T-helper 1 cell treated with Interleukin-12 subunit alpha and Interleukin-12 subunit beta and Interleukin-4 antibody, amounts not matched to agents 30 ng/mL and 1 ng/mL, for 36 hours (primary cell): ENCODE measurements at regions not wholly inside any gene's neighbourhood (a gene's known extent, or its start where the extent isn't known, plus 50 kb on each side); places are given as distances from the start of the nearest gene placed in this dataset.
"Not testable (repeated sequence)": the region's sequence is repeated elsewhere in the genome, so short reads cannot be mapped to it uniquely, and the experiment has no call there.

Source experiments
- intact Hi-C: fragments of 100-400 bp; cut with micrococcal nuclease; formaldehyde crosslinking; loops from one replicate; pipeline ENCODE4 v1.15.1; 2024

DNA sequence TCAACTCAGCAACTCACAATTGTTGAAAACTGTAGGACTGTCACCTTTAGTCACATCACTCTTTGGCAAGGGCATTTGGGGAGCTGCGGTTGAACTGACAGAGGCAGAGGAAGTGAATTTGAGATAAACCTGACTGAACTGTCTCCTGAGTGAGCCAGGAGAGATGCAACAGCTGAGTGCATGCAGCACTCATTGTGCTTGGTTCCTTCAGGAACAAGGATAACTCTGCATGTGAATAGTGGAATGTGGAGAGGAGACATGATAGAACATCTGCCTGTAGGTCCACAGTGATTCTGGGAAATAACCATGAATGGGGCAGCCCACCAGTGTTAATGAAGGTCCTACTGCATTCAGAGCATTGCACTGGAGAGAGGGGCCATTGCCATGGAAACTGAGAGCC lies 494.7 kb downstream of the STK39 start:
- intact Hi-C loops, result loop anchor here (10.0 kb wide), 1 partner anchor 362 kb away; no protein-coding TSS in a partner anchor

DNA sequence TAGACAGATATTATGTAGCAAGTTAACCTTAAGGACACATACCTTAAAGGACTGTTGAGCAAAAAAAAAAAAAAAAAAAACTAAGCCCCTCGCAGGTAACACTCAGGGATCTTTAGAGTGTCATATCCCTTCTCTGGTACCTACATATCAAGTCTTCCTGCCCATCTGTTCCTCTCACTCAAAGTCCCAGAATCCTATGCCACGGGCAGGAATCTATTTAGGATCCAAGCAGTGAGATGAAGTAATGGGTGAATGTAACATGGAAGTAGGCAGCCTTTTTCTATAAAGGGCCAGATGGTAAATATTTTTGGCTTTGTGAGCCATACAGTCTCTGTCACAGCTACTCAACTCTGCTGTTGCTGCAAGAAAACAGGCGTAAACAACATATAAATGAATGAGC lies 496.7 kb downstream of the STK39 start:
- intact Hi-C loops, result loop anchor here (10.0 kb wide), 1 partner anchor 364 kb away; no protein-coding TSS in a partner anchor

DNA sequence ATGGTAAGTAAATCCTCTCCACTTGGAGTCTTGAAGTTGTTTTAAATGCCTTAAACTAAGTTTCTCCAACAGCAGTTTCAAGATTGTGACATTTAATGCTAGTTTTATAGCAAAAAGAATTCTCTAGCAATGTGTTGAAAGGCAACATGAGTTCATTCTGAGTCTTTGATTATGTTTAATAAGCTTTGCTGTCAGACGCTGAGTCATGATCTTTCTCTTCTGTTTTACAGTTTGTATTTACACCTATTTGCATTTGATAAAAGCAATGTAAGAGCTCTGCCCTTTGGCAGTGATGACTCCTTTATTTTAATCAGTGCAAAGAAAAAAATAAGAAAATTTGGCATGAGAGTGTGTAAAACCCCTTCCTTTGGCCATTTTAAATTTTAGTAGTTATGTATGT lies 497.7 kb downstream of the STK39 start:
- intact Hi-C loops, result loop anchor here (10.0 kb wide), 1 partner anchor 365 kb away; no protein-coding TSS in a partner anchor

DNA sequence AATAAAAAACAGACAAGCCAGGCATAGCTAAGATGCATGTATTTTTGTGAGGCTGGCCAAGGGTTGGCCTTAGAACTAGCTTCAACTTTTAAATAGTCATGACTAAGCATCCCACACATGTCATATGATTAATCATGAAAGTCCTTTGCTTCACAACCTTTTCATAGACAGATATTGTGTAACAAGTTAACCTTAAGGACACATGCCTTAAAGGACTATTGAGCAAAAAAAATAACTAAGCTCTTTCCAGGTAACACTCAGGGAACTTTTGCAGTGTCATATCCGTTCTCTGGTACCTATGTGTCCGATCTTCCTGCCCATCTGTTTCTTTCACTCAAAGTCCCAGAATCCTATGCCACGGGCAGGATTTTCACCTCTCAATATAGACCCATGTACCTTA lies 498.4 kb downstream of the STK39 start:
- intact Hi-C loops, result no loop called here

DNA sequence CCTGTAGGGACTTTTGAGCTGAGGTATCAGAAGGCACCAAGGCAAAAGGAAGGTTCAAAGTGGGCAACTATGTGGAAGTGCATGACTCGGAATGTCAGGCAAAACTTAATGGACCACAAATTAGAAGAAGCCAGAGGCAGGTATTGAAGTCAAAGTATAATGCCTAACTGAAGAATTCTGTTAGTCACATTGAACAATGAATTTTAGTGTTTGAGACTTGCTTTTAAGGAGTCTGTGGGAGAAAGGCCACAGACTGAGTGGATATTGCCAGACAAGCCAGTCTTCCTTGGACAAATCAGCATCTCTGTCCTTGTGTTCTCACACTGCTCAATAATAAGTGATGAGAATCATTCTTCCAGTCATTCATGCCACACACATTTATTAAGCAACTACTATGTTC lies 498.9 kb downstream of the STK39 start:
- intact Hi-C loops, result no loop called here

DNA sequence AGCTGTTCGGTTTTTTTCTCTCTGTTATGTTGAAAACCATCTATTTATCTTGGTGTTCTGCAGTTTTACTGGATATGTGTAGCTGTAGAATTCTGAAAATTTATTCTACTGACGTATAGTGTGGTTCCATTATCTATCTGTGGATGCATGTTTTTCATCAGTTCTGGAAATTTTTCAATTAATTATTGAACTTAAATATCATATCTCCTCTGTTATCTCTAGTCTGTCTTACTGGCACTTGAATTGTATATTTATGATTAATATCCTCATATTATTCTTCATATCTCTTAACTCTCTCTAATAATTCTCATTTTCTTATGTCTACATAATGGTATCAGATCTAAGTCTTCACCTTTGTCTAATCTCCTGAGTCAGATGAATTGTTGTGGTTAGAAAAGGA lies 501.7 kb downstream of the STK39 start:
- intact Hi-C loops, result no loop called here

DNA sequence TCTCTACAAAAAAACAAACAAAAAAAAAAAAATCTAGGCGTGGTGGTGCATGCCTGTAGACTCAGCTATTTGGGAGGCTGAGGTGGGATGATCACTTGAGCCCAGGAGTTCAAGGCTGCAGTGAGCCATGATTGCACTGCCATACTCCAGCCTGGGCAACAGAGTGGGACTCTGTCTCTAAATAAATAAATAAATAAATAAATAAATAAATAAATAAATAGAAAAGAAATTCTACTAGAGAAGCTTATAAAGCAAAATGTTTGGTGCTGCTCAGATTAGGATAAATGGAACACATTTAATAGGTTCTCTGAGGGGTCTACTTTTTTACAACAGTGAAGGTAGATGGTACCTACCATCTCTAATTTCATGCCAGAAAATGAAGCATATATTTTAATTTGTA lies 507.5 kb downstream of the STK39 start:
- intact Hi-C loops, result not testable (repeated sequence)

DNA sequence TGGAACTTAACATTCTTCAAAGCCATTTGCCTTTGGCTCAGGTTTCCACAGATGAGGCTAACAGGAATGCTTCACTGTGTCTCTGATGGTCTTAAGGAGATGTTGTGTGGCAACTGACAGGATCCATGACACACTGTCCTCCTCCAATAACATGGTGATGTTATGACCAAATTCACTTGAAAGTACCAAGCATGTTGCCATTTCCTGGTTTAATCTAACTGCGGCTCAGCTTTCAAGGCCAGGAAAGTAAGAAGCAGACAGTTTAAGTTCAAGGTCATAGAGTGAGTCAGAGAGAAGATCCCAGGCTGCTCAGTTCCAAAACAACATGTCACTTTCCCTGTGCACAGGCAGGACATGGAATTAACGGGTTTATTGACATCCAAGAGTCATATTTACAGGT lies 513.6 kb downstream of the STK39 start:
- intact Hi-C loops, result no loop called here

DNA sequence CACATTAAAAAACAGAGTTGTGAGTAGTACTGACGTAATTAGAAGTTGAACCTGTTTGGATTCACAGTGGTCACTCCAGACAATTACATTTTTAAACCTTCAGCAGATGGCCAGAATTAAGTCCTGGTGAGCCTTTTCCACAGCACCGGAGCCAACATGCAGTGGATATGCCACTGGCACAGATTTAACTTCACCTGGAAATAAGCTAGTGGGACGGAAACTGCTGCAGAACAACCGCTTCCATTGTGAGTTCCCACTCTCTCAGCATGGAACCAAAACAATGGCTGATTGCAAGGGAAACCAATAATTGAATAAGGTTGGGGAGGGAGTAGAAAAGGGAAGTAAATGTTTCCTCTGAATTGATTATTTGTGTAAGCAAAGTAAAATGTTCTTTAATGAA lies 515.1 kb downstream of the STK39 start:
- intact Hi-C loops, result no loop called here

DNA sequence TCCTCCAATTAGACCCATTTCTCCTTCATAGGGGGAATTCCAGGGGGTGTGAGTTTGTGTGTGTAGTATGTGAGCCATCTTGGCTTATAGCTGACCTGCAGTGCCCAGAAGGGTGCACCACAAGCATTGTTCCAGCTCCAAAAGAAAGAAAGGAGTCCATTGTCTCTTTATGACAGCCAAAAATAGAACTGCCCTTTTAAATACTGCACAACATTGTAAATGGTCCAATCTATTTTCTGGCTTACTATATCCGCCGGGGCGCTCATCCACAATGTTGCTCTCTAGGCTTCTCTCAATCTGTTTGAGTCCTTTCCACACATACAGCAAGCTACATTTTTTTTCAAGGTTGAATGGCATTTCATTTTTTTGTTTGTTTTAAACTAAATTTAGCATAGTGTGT lies 517.5 kb downstream of the STK39 start:
- intact Hi-C loops, result no loop called here

DNA sequence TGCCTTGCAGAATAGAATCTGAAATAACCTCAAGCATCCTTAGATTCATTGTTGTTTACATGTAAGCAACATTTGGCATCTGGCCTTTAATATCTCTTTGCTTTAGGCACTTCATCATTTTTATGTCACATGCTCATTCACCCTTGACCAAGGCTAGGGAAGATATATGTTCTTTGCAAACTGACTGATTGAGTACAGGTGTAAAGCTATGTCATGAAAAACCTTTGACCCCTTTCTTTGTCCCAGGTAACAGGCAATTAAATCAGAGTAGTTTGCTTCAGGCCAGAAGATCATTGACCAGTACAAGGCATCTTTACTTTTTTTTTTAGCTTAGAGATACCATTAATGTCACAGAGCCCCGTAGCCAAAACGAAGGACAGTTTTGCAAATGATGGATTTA lies 520.6 kb downstream of the STK39 start:
- intact Hi-C loops, result no loop called here

DNA sequence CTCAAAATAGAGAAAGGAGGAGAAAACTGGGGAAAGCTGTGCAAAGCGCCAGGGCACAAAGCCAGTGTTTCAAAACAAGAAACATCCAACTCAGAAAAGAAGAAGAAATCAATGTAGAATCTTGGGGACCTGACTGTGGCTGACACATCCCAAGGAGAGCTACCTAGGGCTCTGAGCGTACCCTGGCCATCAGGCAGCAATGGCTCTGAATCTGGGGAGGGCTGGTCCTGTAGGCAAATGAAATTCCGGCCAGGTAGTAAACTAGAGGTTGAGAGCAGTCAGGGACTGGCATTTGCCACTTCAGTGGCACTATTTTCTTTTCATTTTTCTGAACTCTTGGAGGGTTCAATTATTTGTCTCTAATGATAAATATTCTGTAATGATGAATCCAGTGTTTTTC lies 525.8 kb downstream of the STK39 start:
- intact Hi-C loops, result no loop called here

DNA sequence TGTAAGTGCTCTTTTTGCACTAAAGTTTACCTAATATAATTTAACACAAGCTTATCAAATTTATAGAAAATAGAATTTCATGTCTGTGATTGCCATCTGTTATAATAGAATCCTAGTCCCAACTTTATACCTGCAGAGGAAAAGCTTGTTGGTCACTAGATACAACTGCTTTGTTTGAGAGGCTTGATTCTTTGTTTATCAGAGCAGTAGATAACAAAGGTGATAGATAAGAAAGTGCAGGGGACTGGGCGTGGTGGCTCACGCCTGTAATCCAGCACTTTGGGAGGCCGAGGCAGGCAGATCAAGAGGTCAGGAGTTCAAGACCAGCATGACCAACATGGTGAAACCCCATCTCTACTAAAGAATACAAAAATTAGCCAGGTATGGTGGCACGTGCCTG lies 528.0 kb downstream of the STK39 start:
- intact Hi-C loops, result no loop called here

DNA sequence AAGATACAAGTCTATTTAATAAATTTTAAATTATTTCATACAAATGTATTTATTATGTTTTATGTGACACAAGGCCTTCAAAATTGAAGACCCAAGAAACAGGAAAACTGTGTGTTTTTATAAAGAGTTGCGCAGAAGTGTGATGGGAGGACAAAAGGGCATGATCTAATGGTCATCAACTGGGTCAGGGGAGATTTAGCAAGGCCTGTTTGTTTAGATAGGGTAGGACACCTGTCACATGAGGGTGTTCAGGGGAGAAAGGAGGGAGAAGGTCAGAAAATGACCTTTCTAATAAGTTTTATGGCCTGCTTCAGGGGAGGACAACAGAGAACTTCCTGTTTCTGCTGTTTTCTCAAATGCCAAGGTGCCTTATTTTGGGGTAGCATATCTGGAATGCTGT lies 528.8 kb downstream of the STK39 start:
- intact Hi-C loops, result no loop called here

DNA sequence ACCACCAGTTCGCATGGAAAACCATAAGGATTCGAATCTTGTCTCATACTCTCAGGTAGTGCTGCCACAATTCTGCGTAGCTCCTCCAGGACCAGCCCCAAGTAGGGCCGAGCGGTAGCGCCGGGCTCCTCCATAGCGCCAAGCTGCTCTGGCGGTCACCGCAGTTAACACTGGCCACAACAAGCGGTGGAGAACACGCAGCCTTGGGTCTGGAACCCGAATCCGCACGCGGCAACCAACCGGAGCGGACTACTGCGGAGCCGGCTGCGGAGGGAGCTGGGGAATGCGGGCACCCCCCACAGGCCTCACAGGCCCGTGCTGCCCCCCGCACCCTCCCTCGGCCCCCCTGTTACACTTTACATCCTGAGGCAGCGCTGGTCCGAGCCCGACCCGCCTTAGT lies 531.5 kb downstream of the STK39 start:
- intact Hi-C loops, result no loop called here

DNA sequence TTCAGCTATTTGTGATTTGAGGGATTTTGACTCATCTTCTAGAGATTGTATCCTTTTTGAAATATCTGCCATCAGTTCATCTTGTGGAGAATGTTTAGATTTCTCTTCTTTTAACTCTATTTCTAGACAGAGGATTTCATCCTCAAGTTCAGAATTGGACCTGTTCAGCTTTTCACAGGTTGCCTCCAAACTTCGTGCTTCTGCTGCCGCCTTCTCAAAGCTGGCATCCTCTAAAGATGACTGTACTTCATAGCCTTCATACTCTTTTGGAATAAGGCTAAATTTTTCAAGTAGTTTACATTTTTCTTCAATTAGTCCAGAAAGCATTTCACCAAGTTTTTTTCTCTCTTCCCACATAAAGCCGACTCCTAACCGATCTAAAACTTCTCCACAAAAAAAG lies 531.9 kb downstream of the STK39 start:
- intact Hi-C loops, result not testable (repeated sequence)

DNA sequence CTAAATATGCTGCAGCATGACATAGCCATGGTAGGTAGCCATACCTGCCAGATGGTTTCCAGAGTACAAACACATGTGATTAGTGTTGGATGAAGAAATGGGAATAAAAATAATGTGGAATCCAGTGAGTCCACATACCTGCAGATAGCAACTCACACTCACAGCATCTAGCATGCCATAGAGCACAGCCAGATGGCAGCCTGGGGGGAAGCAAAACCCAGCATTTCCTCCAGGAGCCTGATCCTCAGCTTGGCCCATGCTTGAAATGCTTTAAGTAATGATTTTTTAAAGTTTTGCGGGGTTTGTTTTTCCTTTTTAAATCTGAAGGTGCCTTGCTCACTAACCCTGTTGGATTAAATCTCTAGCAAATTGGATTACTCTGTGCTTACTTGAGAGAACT lies 535.1 kb downstream of the STK39 start:
- intact Hi-C loops, result no loop called here

DNA sequence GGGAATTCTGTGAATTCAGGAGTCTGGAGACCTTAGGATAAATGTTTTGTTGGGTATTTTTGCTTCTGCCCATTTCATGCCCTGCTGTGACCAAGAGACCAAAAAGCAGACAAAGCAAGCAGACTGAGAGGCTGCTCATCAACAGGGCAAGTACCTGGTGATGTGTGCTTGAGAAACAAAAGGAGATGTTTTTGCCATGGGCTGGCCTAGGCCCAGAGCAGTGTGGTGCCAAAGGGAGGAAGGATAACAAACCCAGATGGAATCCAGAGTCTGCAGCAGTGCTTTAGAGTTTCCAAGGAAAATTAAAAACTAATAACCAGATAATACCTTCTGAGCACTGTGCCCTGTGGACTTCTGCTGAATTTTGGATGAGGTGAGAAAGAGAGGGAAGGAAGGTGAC lies 538.4 kb downstream of the STK39 start:
- intact Hi-C loops, result no loop called here

DNA sequence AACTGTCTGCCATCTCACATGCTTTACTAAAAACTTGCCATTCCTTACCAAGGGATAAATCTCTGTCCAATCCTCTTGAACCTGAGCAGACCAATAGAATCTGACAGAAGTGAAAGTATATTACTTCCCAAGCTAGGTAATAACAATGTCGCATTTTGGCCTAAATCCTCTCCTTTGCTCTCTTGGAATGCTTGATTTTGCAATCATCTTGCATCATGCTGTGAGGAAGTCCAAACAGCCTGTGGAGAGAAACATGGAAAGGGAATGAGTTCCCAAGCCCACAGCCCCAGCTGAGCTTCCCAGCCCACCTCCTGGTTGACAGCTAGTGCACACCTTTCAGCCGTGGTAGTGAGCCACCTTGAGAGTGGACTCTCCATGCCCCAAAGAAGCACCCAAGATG lies 540.6 kb downstream of the STK39 start:
- intact Hi-C loops, result no loop called here

DNA sequence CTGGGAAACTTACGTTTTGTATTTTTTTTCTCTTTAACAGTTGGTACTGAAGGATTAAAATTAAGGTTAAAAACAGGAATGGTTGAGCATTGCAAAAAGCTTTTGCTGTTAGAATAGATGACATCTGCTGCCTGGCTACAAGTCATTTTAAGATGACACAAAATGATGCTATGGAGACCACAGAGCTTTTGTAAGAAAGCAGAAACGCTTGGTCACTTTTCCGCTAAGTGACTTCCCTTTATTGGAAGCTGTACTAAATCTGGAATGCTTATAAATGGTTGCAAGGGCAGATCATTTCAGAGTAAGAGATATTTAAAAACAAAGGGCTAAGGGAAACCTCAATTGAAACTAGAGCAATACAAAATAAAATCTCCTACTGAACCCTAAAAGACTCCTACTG lies 544.0 kb downstream of the STK39 start:
- intact Hi-C loops, result no loop called here

DNA sequence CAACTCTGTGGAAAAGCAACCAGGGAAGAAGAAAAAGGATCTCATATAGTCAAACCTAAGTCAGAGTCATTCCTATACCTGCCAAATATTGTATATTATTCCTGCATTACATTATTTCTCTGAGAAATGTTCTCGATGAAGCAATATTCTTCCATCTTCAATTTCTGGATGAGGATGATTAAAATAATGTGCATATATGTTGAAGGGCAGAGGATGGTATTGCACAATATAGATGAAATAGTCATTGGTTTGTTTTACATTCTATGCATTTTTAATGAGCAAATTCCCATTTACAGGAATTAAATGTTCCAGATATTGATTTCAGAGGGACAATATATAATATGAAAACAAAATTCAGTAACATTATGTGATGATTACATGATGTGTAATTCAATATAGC lies 545.2 kb downstream of the STK39 start:
- intact Hi-C loops, result no loop called here

DNA sequence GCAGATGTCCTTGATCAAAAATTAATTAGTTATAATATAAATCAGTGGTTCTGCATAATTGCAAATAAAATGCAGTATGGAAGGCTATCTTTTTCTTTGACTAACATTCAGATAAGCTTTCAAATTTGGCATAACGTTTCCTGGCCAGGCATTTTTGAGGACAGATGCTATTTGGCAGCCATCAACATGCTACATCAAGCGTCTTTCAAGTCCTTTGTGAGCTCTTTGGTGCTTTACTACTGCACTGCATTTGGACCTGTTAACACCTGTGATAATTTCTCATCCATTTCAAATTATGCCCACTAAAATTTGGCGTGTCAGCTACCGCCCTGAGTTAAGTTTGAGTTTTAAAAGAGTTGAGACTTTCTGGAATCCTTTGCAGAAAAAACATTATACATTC lies 545.7 kb downstream of the STK39 start:
- intact Hi-C loops, result no loop called here

DNA sequence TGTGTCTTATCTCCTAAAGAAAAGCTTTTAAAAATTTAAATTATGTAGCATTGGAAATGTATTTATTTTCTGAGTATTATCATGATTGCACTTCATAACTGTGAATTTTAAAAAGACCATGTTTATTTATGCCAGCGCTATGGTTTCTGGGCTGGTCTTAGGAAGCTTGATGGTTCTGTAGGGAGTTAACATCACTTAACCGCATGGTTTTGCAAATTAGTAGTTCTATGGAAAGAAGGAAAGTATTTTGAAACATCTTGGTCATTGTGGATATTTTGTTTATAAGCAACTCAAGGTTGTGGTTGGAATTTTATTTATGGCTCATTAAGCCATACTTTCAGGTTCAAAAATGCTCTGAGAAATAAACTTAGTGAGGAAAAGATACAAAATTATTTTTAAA lies 549.4 kb downstream of the STK39 start:
- intact Hi-C loops, result no loop called here

DNA sequence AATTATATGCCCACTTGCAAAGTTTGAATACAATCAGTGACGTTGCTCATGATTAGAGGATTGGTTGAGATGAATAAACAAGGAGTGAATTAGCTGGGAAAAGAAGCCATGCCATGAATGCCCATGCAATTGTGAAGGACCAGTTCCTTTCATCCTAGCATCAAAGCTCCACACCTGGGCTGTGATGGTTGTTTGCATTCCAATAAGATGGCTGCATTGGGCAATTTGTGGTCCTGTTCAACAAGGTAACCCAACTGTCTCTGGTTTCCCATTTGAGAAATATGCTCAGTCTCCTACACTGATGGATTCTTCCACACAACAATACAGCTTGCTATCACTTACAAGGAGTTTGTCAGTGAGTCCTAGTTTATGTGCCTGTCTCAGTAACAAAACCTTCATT lies 550.2 kb downstream of the STK39 start:
- intact Hi-C loops, result no loop called here
